ENCODE measurements at regions not wholly inside any gene's neighbourhood (a gene's known extent, or its start where the extent isn't known, plus 50 kb on each side); places are given as distances from the start of the nearest gene placed in this dataset.
"Not testable (repeated sequence)": the region's sequence is repeated elsewhere in the genome, so short reads cannot be mapped to it uniquely, and the experiment has no call there.

DNA sequence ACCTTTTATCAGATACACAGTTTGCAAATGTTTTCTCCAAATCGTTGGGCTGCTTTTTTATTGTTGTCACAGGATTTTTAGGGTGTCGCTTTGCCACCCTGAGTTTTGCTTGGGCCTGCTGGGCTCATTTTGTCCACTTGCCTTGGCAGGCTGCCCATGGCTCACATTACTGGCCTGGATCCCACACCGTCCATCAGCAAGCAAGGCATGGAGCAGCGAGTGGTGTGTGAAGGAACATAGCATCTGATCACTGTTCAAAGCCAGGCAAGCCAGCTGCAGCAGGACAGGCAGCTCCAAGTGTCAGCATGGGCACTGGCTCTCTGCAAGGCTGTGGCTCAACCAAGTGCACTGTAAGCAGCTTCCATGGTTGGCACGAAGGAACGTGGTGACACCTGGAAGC, 261.4 kb upstream of the TECRL start:
- TF ChIP-seq, protein P1, sequence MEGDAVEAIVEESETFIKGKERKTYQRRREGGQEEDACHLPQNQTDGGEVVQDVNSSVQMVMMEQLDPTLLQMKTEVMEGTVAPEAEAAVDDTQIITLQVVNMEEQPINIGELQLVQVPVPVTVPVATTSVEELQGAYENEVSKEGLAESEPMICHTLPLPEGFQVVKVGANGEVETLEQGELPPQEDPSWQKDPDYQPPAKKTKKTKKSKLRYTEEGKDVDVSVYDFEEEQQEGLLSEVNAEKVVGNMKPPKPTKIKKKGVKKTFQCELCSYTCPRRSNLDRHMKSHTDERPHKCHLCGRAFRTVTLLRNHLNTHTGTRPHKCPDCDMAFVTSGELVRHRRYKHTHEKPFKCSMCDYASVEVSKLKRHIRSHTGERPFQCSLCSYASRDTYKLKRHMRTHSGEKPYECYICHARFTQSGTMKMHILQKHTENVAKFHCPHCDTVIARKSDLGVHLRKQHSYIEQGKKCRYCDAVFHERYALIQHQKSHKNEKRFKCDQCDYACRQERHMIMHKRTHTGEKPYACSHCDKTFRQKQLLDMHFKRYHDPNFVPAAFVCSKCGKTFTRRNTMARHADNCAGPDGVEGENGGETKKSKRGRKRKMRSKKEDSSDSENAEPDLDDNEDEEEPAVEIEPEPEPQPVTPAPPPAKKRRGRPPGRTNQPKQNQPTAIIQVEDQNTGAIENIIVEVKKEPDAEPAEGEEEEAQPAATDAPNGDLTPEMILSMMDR (IDR thresholded peaks at IDR 0.05; ENCODE audit: control insufficient read depth, extremely low read depth, insufficient read depth) = no peak
- no peak for DNase-seq (ENCODE audit: low read depth)
- H3K4me3 ChIP-seq (ENCODE audit: low read depth, low read length) = no peak overlapping the region

DNA sequence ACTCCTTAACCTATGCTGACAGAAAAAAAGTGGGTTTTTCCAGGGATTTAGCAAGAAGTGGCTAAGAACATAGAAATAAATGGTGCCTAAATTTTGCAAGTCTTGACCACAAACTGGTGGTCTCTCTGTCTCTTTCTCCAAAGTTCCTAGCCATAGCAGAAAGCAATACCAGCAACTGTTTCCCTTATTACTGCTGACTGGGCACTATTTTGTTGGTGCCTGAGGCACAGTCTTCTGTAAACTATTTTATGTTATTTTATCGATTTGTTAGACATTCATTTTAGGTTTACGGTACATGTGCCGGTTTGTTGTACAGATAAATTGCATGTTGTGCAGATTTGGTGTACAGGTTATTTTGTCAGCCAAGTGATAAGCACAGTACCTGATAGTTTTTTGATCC, 234.6 kb upstream of the TECRL start:
- TF ChIP-seq, protein P1 (IDR thresholded peaks at IDR 0.05; ENCODE audit: control insufficient read depth, extremely low read depth, insufficient read depth) = no peak
- DNase-seq (ENCODE audit: low read depth) = no peak

DNA sequence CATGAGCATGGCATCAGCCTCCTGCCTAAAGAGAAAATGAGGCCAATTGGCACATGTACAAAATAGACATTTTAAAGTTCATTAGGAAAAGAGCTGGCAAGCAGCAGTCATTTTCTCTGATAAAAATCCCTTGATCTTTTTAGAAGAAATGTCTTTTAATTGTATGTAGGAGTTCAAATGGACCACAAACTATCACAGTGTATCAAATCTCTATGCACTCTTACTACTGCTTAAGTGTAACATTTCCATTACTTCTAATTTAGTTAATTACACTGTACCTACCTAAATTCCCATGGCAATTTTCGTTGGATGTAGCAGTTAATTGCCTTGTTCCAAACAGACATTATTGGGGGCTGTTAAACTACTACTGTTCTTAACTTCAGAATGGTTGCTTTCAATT, 233.7 kb upstream of the TECRL start:
- no peak overlapping the region for H3K4me3 ChIP-seq (ENCODE audit: low read depth, low read length)
- DNase-seq (ENCODE audit: low read depth) = no peak
- TF ChIP-seq, protein P1 (IDR thresholded peaks at IDR 0.05; ENCODE audit: control insufficient read depth, extremely low read depth, insufficient read depth) = no peak

More for the DNA sequence above, 234.6 kb upstream of the TECRL start:
- H3K4me3 ChIP-seq (ENCODE audit: low read depth, low read length) = no peak overlapping the region

DNA sequence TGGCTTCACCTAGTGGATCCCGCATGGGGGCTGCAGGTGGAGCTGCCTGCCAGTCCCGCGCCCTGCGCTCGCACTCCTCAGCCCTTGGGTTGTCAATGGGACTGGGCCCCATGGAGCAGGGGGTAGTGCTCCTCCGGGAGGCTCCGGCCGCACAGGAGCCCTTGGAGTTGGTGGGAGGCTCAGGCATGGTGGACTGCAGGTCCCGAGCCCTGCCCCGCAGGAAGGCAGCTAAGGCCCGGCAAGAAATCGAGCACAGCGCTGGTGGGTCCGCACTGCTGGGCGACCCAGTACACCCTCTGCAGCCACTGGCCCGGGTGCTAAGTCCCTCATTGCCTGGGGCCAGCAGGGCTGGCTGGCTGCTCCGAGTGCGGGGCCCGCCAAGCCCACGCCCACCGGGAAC, 231.2 kb upstream of the TECRL start:
- not testable (repeated sequence) for H3K4me3 ChIP-seq (ENCODE audit: low read depth, low read length); DNase-seq (ENCODE audit: low read depth)

DNA sequence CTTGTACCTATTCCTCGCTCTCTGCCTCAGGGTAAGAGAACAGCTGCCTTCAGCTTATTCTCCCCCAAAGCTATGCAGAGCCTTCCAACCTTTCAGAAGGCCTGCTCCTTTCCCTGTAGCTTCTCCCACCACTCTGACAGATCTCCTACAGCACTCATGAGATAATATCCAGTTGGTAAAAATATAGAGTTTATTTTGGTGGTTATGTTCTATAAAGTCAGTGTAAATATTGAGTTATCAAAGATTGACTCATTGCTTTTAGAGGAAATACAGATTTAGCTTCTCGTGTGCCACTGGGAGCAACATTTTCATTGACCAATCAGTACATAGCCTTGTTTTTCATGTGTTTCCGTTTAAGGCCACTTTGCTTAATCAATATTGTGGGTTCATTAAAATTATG, 216.2 kb upstream of the TECRL start:
- TF ChIP-seq, protein P1 (IDR thresholded peaks at IDR 0.05; ENCODE audit: control insufficient read depth, extremely low read depth, insufficient read depth) = no peak
- no peak overlapping the region for H3K4me3 ChIP-seq (ENCODE audit: low read depth, low read length)
- DNase-seq (ENCODE audit: low read depth) = no peak

DNA sequence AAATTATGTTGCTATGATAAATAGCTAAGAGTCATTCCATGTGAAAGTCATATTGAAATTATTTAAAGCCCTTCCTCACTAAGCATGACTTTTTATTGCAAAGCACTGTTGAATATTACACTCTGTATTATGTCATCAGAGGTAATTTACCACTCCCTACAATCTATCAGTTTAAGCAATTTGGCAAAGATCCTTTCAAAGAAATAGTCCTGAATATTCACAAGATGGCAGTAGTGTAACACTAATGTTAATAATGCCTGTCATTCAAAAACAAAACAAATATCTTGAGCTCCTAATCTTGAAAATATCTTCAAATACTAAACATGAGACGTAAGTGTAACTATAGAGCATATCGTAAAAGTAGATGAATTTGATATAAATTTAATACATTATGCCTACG, 208.6 kb upstream of the TECRL start:
- no peak overlapping the region for H3K4me3 ChIP-seq (ENCODE audit: low read depth, low read length)
- TF ChIP-seq, protein P1 (IDR thresholded peaks at IDR 0.05; ENCODE audit: control insufficient read depth, extremely low read depth, insufficient read depth) = peak; percentile 63
- peak; percentile 36 for DNase-seq (ENCODE audit: low read depth)

DNA sequence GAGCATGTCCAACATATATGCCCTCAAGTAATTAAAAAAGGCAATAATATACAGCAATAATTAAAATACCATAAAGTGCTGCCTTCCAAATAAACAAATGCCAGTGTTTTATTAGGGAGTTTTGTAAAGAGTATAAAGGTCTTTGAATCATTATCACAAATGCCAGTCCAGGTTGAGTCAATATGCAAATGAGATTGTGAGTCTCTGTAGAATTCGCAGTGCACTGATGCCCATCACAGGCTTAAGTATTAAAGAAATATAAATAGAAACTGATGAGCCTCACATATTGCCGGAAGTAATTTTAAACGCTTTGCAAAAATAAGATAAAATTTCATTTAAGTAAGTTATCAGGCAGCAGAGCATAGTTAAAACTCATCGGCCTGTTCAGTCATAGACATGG, 205.0 kb upstream of the TECRL start:
- no peak overlapping the region for H3K4me3 ChIP-seq (ENCODE audit: low read depth, low read length)
- no peak for DNase-seq (ENCODE audit: low read depth)
- TF ChIP-seq, protein P1 (IDR thresholded peaks at IDR 0.05; ENCODE audit: control insufficient read depth, extremely low read depth, insufficient read depth) = no peak

Measured in LNCaP clone FGC (cell line).